HG02884 (cell line): ENCODE measurements at regions not wholly inside any gene's neighbourhood (a gene's known extent, or its start where the extent isn't known, plus 50 kb on each side); places are given as distances from the start of the nearest gene placed in this dataset.
"Not testable (repeated sequence)": the region's sequence is repeated elsewhere in the genome, so short reads cannot be mapped to it uniquely, and the experiment has no call there.

Experiments used
- ATAC-seq: cut with Tn5 transposase; IDR thresholded peaks from one replicate; pipeline ENCODE4 v1.9.1; 2021; ENCODE audit warnings: mild to moderate bottlenecking, moderate library complexity; ENCODE audit not compliant: unreplicated experiment

GRCh38 chr5:71771191-71771590 lies 52.1 kb downstream of the CARTPT start:
- ATAC-seq = no peak

GRCh38 chr5:71778678-71779276 lies 59.7 kb downstream of the CARTPT start:
- no peak for ATAC-seq

GRCh38 chr5:71780597-71780996 lies 61.5 kb downstream of the CARTPT start:
- ATAC-seq = no peak

GRCh38 chr5:71782393-71782770 lies 63.3 kb downstream of the CARTPT start:
- ATAC-seq = peak; percentile 5

- peak; percentile 98 for ATAC-seq
These were observed 64.0 kb downstream of the CARTPT start for GRCh38 chr5:71782771-71783770.

- no peak for ATAC-seq
These were observed 64.8 kb downstream of the CARTPT start for GRCh38 chr5:71783891-71784290.

GRCh38 chr5:71786337-71787055 lies 67.4 kb downstream of the CARTPT start:
- ATAC-seq = no peak

- no peak for ATAC-seq
These were observed 69.7 kb downstream of the CARTPT start for GRCh38 chr5:71788794-71789193.

GRCh38 chr5:71789746-71790145 lies 70.7 kb downstream of the CARTPT start:
- no peak for ATAC-seq

GRCh38 chr5:71790433-71790832 lies 71.4 kb downstream of the CARTPT start:
- no peak for ATAC-seq

- ATAC-seq = not testable (repeated sequence)
These were observed 73.0 kb downstream of the CARTPT start for GRCh38 chr5:71792041-71792440.

- ATAC-seq = no peak
These were observed 75.1 kb downstream of the CARTPT start for GRCh38 chr5:71794061-71794695.

- no peak for ATAC-seq
These were observed 83.6 kb downstream of the CARTPT start for GRCh38 chr5:71802673-71803072.

GRCh38 chr5:71806711-71807110 lies 87.6 kb downstream of the CARTPT start:
- no peak for ATAC-seq

- no peak for ATAC-seq
These were observed 88.8 kb downstream of the CARTPT start for GRCh38 chr5:71807909-71808308.

- ATAC-seq = no peak
These were observed 90.4 kb downstream of the CARTPT start for GRCh38 chr5:71809446-71809845.

- no peak for ATAC-seq
These were observed 90.9 kb downstream of the CARTPT start for GRCh38 chr5:71810023-71810422.

- no peak for ATAC-seq
These were observed 91.6 kb downstream of the CARTPT start for GRCh38 chr5:71810471-71811195.

- ATAC-seq = no peak
These were observed 92.7 kb downstream of the CARTPT start for GRCh38 chr5:71811779-71812178.

- ATAC-seq = no peak
These were observed 97.2 kb downstream of the CARTPT start for GRCh38 chr5:71816307-71816706.
